K562 (cell line): ENCODE measurements at regions not wholly inside any gene's neighbourhood (a gene's known extent, or its start where the extent isn't known, plus 50 kb on each side); places are given as distances from the start of the nearest gene placed in this dataset.

Source experiments
- ATAC-seq: fragments of 200-7000 bp; cut with Tn5 transposase; 3 replicates; pipeline ENCODE4 v1.9.1; 2020; ENCODE audit warnings: moderate library complexity
- BruUV-seq: library from RNA; stranded (reverse); fragments of 400-500 nt; replicated peaks from 2 replicates; lab custom pipeline; 2021; lab: Mats Ljungman, UMichigan
- CTCF ChIA-PET: fragments of 300-600 bp; formaldehyde crosslinking; extraction: SDS; loops from one replicate; lab custom pipeline; 2021; ENCODE audit warnings: low intra/inter-chr PET ratio; lab: Yijun Ruan, JAX
- POLR2A ChIA-PET: fragments of 300-600, 350-650 bp; sonication (Branson Sonifier 250); formaldehyde crosslinking; extraction: SDS; loops from one replicate; lab custom pipeline; 2021; ENCODE audit warnings: antibody characterized with exemption, inconsistent platforms; lab: Yijun Ruan, JAX
- DNase-seq, 4 experiments: peaks; one replicate each; pipeline versions ENCODE4 v3.0.0 to v3.0.0-alpha.2; 2011 to 2018; ENCODE audit warnings: low spot score in 3 of 4, mixed read lengths in 3 of 4; ENCODE audit errors: extremely low read depth in 1 of 4
- FAIRE-seq: peaks from 2 replicates; lab custom pipeline; 2011; peaks lifted over from hg19 to GRCh38; lab: Jason Lieb, UNC
- H2AFZ ChIP-seq: 2 replicates; pipeline ENCODE4 v1.6.0; 2011; ENCODE audit warnings: low read depth, low read length, control low read depth, inconsistent platforms
- H3K27ac ChIP-seq: fragments of 200-600 bp; 3 replicates; pipeline ENCODE4 v1.8.0; 2011; ENCODE audit warnings: low read depth, mild to moderate bottlenecking, control low read depth, inconsistent platforms, low read length, moderate library complexity, mixed read lengths; ENCODE audit errors: extremely low read depth
- H3K27me3 ChIP-seq, 2 experiments: fragments of 300-600 bp in 1 of 2; 2 replicates in 1 of 2; 3 replicates in 1 of 2; pipeline versions ENCODE4 v1.6.0 to v1.8.0; 2011; ENCODE audit warnings: inconsistent platforms in 2 of 2, low read length in 2 of 2, mild to moderate bottlenecking in 1 of 2, mixed read lengths in 1 of 2, moderate library complexity in 1 of 2; ENCODE audit not compliant: control insufficient read depth in 2 of 2, insufficient read depth in 2 of 2
- H3K36me3 ChIP-seq: fragments of 300-600 bp; 3 replicates; pipeline ENCODE4 v1.8.0; 2011; ENCODE audit warnings: mild to moderate bottlenecking, low read length, inconsistent platforms; ENCODE audit not compliant: control insufficient read depth, insufficient read depth
- H3K4me1 ChIP-seq, 2 experiments: fragments of 200-600 bp in 1 of 2; replicated peaks in 1 of 2; 2 replicates in 1 of 2; 3 replicates in 1 of 2; pipeline versions ENCODE4 v1.5.1 to v1.8.0; 2011; ENCODE audit warnings: inconsistent platforms in 2 of 2, low read length in 2 of 2, mild to moderate bottlenecking in 1 of 2, mixed read lengths in 1 of 2, moderate library complexity in 1 of 2; ENCODE audit not compliant: control insufficient read depth in 2 of 2, insufficient read depth in 2 of 2
- H3K4me2 ChIP-seq: 2 replicates; pipeline ENCODE4 v1.6.1; 2011; ENCODE audit warnings: low read length, control low read depth, inconsistent platforms, mixed read lengths; ENCODE audit not compliant: insufficient read depth
- H3K4me3 ChIP-seq: fragments of 200-600 bp; sonication (generic), shearing (Covaris generic); 2 replicates; pipeline ENCODE4 v1.5.1; 2016; ENCODE audit warnings: control low read depth, inconsistent platforms
- H3K79me2 ChIP-seq: fragments of 200-600 bp; 3 replicates; pipeline ENCODE4 v1.8.0; 2011; ENCODE audit warnings: low read length, inconsistent platforms; ENCODE audit not compliant: control insufficient read depth, insufficient read depth
- H3K9ac ChIP-seq, 2 experiments: 2 replicates each; pipeline versions ENCODE4 v1.6.0 to v1.6.1; 2011; ENCODE audit warnings: low read depth in 2 of 2, low read length in 2 of 2, control low read depth in 1 of 2, inconsistent platforms in 1 of 2, mild to moderate bottlenecking in 1 of 2, mixed read lengths in 1 of 2; ENCODE audit not compliant: insufficient read depth in 1 of 2
- H3K9me1 ChIP-seq: one replicate; pipeline ENCODE4 v1.6.0; 2011; ENCODE audit warnings: inconsistent platforms, mild to moderate bottlenecking, low read length, moderate library complexity; ENCODE audit not compliant: control insufficient read depth, insufficient read depth
- H3K9me3 ChIP-seq: replicated peaks from 2 replicates; pipeline ENCODE4 v1.5.1; 2011; ENCODE audit warnings: low read depth, low read length, inconsistent platforms; ENCODE audit not compliant: control insufficient read depth, insufficient read depth
- H4K20me1 ChIP-seq: replicated peaks from 2 replicates; pipeline ENCODE4 v1.6.1; 2011; ENCODE audit warnings: low read length, inconsistent platforms, mixed read lengths; ENCODE audit not compliant: control insufficient read depth, insufficient read depth
- IFI16 ChIP-seq: fragments of 250-450 bp; sonication (Bioruptor Pico); IDR thresholded peaks from 2 replicates; pipeline ENCODE4 v2.1.2; 2022; ENCODE audit warnings: mild to moderate bottlenecking, inconsistent platforms
- NFIC ChIP-seq: fragments of 450-650 bp; IDR thresholded peaks from 2 replicates; pipeline ENCODE4 v1.6.1; 2017; ENCODE audit warnings: mild to moderate bottlenecking, inconsistent platforms
- NR2F6 ChIP-seq: fragments of 450-650 bp; formaldehyde crosslinking; IDR thresholded peaks from 2 replicates; pipeline ENCODE4 v1.4.0; 2020; ENCODE audit warnings: mild to moderate bottlenecking
- RUNX1 ChIP-seq: sonication (generic); IDR thresholded peaks from 2 replicates; pipeline ENCODE4 v1.6.1; 2016; ENCODE audit warnings: antibody characterized with exemption, low read depth
- SUPT5H ChIP-seq: fragments of 450-650 bp; IDR thresholded peaks from 2 replicates; pipeline ENCODE4 v1.6.1; 2016
- TAF15 ChIP-seq: fragments of 200-400 bp; formaldehyde crosslinking; IDR thresholded peaks from 2 replicates; pipeline ENCODE4 v1.6.1; 2017; ENCODE audit warnings: mild to moderate bottlenecking, low read depth, low read length, moderate library complexity
- ZKSCAN8 ChIP-seq: fragments of 200-800 bp; sonication (Bioruptor generic); IDR thresholded peaks from 2 replicates; pipeline ENCODE4 v1.6.1; 2016; ENCODE audit warnings: missing genetic modification characterization, missing compliant biosample characterization
- ZNF140 ChIP-seq: fragments of 250-450 bp; sonication (Bioruptor Pico); IDR thresholded peaks from 2 replicates; pipeline ENCODE4 v1.8.0; 2021; ENCODE audit warnings: moderate library complexity, mild to moderate bottlenecking, inconsistent platforms
- WGBS: fragments of 100-300 bp; shearing (Covaris generic); methylation state at CpG from one replicate; pipeline ENCODE4 v1.1.6; 2016; ENCODE audit warnings: low coverage, mixed read lengths; ENCODE audit not compliant: insufficient coverage; ENCODE audit errors: missing lambda C conversion rate; 5-methylcytosine and 5-hydroxymethylcytosine counted together
- in situ Hi-C: fragments of 300-500 bp; cut with MboI; formaldehyde crosslinking; loops from 4 replicates; pipeline ENCODE4 v1.15.0; 2018; ENCODE audit warnings: inconsistent platforms, mixed read lengths
- intact Hi-C: fragments of 100-400 bp; cut with micrococcal nuclease; formaldehyde crosslinking; loops from 2 replicates; pipeline ENCODE4 v1.14.2; 2022
- TF ChIP-seq, protein P1 (sequence below): fragments of 250-450 bp; sonication (Bioruptor Pico); IDR thresholded peaks from 2 replicates; pipeline ENCODE4 v1.9.0; 2021; ENCODE audit warnings: mild to moderate bottlenecking, inconsistent platforms
- TF ChIP-seq, protein P2 (sequence below): fragments of 200-400 bp; formaldehyde crosslinking; IDR thresholded peaks from 2 replicates; pipeline ENCODE4 v1.6.1; 2017; ENCODE audit warnings: mild to moderate bottlenecking, low read depth, low read length, moderate library complexity
- TF ChIP-seq, protein P3 (sequence below), 2 experiments: fragments of 200-800 bp in 1 of 2; sonication (Bioruptor generic) in 1 of 2; sonication (generic) in 1 of 2; formaldehyde crosslinking in 1 of 2; IDR thresholded peaks in 1 of 2; conservative IDR thresholded peaks in 1 of 2; 2 replicates each; pipeline versions ENCODE4 v1.5.0 to v1.6.1; 2016 to 2020; ENCODE audit warnings: missing compliant biosample characterization in 1 of 2, missing genetic modification characterization in 1 of 2, missing genetic modification reagents in 1 of 2

DNA sequence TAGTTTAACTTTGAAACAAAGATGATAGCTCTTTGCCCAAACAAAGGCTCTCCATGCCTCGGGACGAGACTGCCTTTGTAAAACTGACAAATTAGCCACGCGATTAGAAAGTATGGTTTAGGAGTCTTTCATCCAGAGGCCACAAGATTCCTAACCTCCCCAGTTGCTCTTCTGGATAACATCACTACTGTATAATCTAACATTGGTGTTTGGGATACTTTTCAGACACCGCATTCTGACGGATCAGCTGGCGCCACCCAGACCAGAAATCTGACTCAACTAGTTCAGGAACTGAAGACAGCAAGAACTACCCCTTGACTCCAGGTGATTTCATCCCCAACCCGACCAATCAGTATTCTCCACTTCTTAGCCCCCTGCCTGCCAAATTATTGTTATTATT, 98.1 kb upstream of the TEX13D start:
- Histone ChIP-seq H4K20me1 (no peaks in the 10 kb centered on the region), H3K9me3 (no peaks in the 10 kb centered on the region), H3K79me2 (no peaks in the 10 kb centered on the region), H3K27ac (no peak overlapping the region), H3K9ac (no peak overlapping the region), H3K27me3 (no peaks in the 10 kb centered on the region), H3K36me3 (no peaks in the 10 kb centered on the region), H3K9me1 (no peaks in the 10 kb centered on the region), H3K4me2 (no peak overlapping the region), H3K4me3 (no peak overlapping the region), H3K4me1 (no peaks in the 10 kb centered on the region), H2AFZ (no peak overlapping the region)
- ATAC-seq: no peak
- CTCF ChIA-PET: no interaction called here
- intact Hi-C loops: no loop called here
- TF ChIP-seq, protein P1, sequence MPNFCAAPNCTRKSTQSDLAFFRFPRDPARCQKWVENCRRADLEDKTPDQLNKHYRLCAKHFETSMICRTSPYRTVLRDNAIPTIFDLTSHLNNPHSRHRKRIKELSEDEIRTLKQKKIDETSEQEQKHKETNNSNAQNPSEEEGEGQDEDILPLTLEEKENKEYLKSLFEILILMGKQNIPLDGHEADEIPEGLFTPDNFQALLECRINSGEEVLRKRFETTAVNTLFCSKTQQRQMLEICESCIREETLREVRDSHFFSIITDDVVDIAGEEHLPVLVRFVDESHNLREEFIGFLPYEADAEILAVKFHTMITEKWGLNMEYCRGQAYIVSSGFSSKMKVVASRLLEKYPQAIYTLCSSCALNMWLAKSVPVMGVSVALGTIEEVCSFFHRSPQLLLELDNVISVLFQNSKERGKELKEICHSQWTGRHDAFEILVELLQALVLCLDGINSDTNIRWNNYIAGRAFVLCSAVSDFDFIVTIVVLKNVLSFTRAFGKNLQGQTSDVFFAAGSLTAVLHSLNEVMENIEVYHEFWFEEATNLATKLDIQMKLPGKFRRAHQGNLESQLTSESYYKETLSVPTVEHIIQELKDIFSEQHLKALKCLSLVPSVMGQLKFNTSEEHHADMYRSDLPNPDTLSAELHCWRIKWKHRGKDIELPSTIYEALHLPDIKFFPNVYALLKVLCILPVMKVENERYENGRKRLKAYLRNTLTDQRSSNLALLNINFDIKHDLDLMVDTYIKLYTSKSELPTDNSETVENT (CRISPR knock-in tag): no peak
- POLR2A ChIA-PET: no interaction called here
- in situ Hi-C loops: no loop called here
- no peak for FAIRE-seq
- no peak for DNase-seq
- no TSS peak for BruUV-seq
- WGBS: 16% methylated on average over 8 of the region's 8 CpGs

DNA sequence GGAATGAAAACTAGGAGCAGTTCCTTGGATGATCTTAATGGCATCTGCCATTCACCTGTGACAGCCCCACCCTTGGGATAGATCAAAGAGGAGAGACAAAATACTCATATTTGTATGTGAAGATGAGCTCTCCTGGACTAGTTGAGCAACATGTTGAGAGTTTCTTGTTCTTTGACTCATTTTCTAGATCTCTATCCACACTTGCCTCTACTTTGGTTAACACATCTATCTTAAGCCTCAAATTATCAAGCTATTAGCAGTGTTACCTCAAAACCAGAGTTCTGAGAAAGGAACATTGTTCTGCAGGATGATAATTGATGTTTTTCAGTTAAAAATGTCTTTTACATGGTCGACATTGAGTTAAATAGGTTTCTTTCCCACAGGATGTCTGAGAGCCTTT, 94.2 kb upstream of the TEX13D start:
- CTCF ChIA-PET: no interaction called here
- 0% methylated on average over 1 of the region's 1 CpG for WGBS
- POLR2A ChIA-PET: no interaction called here
- TF ChIP-seq RUNX1 (no peak), SUPT5H (no peak), ZNF140 (no peak), TAF15 (no peak), IFI16 (CRISPR knock-in tag) (no peak), ZKSCAN8 (CRISPR knock-in tag) (no peak), NFIC (no peak), NR2F6 (CRISPR knock-in tag) (no peak)
- TF ChIP-seq, protein P2, sequence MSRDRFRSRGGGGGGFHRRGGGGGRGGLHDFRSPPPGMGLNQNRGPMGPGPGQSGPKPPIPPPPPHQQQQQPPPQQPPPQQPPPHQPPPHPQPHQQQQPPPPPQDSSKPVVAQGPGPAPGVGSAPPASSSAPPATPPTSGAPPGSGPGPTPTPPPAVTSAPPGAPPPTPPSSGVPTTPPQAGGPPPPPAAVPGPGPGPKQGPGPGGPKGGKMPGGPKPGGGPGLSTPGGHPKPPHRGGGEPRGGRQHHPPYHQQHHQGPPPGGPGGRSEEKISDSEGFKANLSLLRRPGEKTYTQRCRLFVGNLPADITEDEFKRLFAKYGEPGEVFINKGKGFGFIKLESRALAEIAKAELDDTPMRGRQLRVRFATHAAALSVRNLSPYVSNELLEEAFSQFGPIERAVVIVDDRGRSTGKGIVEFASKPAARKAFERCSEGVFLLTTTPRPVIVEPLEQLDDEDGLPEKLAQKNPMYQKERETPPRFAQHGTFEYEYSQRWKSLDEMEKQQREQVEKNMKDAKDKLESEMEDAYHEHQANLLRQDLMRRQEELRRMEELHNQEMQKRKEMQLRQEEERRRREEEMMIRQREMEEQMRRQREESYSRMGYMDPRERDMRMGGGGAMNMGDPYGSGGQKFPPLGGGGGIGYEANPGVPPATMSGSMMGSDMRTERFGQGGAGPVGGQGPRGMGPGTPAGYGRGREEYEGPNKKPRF: no peak
- TF ChIP-seq, protein P3, sequence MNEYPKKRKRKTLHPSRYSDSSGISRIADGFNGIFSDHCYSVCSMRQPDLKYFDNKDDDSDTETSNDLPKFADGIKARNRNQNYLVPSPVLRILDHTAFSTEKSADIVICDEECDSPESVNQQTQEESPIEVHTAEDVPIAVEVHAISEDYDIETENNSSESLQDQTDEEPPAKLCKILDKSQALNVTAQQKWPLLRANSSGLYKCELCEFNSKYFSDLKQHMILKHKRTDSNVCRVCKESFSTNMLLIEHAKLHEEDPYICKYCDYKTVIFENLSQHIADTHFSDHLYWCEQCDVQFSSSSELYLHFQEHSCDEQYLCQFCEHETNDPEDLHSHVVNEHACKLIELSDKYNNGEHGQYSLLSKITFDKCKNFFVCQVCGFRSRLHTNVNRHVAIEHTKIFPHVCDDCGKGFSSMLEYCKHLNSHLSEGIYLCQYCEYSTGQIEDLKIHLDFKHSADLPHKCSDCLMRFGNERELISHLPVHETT (CRISPR knock-in tag; conservative IDR thresholded peaks at IDR 0.05 in 1 of 2, IDR thresholded peaks at IDR 0.05 in 1 of 2): no peak

More for the DNA sequence above, 94.2 kb upstream of the TEX13D start:
- H3K4me3 ChIP-seq: no peak overlapping the region
- H3K4me2 ChIP-seq: no peak overlapping the region
- no peaks in the 10 kb centered on the region for H3K9me3 ChIP-seq
- no peaks in the 10 kb centered on the region for H4K20me1 ChIP-seq
- intact Hi-C loops: no loop called here
- no peak overlapping the region for H2AFZ ChIP-seq
- ATAC-seq: no peak
- in situ Hi-C loops: no loop called here
- no peak for FAIRE-seq
- no TSS peak for BruUV-seq
- H3K4me1 ChIP-seq: no peaks in the 10 kb centered on the region
- H3K27me3 ChIP-seq: no peaks in the 10 kb centered on the region
- H3K9ac ChIP-seq: no peak overlapping the region
- no peak for DNase-seq
- no peaks in the 10 kb centered on the region for H3K79me2 ChIP-seq
- H3K9me1 ChIP-seq: no peaks in the 10 kb centered on the region
- no peak overlapping the region for H3K27ac ChIP-seq
- no peaks in the 10 kb centered on the region for H3K36me3 ChIP-seq
